ENCODE measurements at regions not wholly inside any gene's neighbourhood (a gene's known extent, or its start where the extent isn't known, plus 50 kb on each side); places are given as distances from the start of the nearest gene placed in this dataset.

GRCh38 chr18:27614951-27615844 is 430.1 kb upstream of the CHST9 start:
- no peak overlapping the region for H3K23ac ChIP-seq (ENCODE audit: insufficient read length, low read depth, low read length)
- H2BK12ac ChIP-seq (ENCODE audit: insufficient read length, low read depth, low read length) = no peak overlapping the region
- no peak overlapping the region for H2AFZ ChIP-seq (ENCODE audit: low read length)
- no peaks in the 10 kb centered on the region for H4K20me1 ChIP-seq (ENCODE audit: control insufficient read depth, insufficient read depth, insufficient read length)
- no peak overlapping the region for H4K5ac ChIP-seq (ENCODE audit: insufficient read length, low read depth, low read length)
- peak overlapping the region in 2 of 3 experiments; percentile 7 to 16; a peak in 1 of 7 replicates for H3K27ac Mint-ChIP-seq
- 0 out of 2 replicates have a peak, but pooled peaks cover 2% of the 10 kb centered on the region for H3K4me1 ChIP-seq (ENCODE audit: insufficient read depth, low read length)
- no peak overlapping the region for H3K27ac ChIP-seq (ENCODE audit: insufficient read length, low read depth, low read length)
- H3K36me3 Mint-ChIP-seq (ENCODE audit: insufficient read depth in 1 of 3, low read depth in 3 of 3) = peaks cover 0 to 5% (median 0%) of the 10 kb centered on the region in 3 experiments; a peak in 2 of 7 replicates
- no peak for TF ChIP-seq CTCF (conservative IDR thresholded peaks at IDR 0.05)
- H3K27me3 ChIP-seq (ENCODE audit: insufficient read depth, low read length) = no peaks in the 10 kb centered on the region
- H2BK120ac ChIP-seq (ENCODE audit: low read depth, low read length, poor library complexity, severe bottlenecking) = no peak overlapping the region
- H4K91ac ChIP-seq (ENCODE audit: insufficient read length, low read depth, low read length) = no peak overlapping the region
- H3K79me1 ChIP-seq (ENCODE audit: insufficient read depth, low read depth, low read length, poor library complexity, severe bottlenecking) = no peaks in the 10 kb centered on the region
- no peak overlapping the region for H2BK5ac ChIP-seq (ENCODE audit: insufficient read length, low read length)
- H2BK20ac ChIP-seq (ENCODE audit: low read depth, low read length, poor library complexity, severe bottlenecking) = no peak overlapping the region
- DNase-seq = no peak
- H3K9ac ChIP-seq (ENCODE audit: extremely low read depth, insufficient read length, low read length) = no peak overlapping the region
- no CpG with 5 or more reads among the region's 8 CpGs for WGBS (ENCODE audit: extremely low coverage, insufficient read length, low lambda C conversion rate)
- no peak overlapping the region for H4K8ac ChIP-seq (replicated peaks; ENCODE audit: insufficient read length, low read depth, low read length)
- no peak overlapping the region for H3K18ac ChIP-seq (ENCODE audit: insufficient read length, low read depth, low read length)
- no peaks in the 10 kb centered on the region for H3K9me3 Mint-ChIP-seq
- H3K4me1 Mint-ChIP-seq = peaks cover 19 to 23% of the 10 kb centered on the region in 2 experiments
- H3K23me2 ChIP-seq (ENCODE audit: insufficient read length, low read depth, low read length, poor library complexity, severe bottlenecking) = no peaks in the 10 kb centered on the region
- H3T11ph ChIP-seq (ENCODE audit: low read length) = no peak overlapping the region
- no peak overlapping the region for H3K4me2 ChIP-seq (ENCODE audit: insufficient read depth, insufficient read length, low read length)
- no peak overlapping the region for H3K14ac ChIP-seq (ENCODE audit: insufficient read depth, low read length)
- H3K9me3 ChIP-seq (ENCODE audit: control insufficient read depth, low read depth, low read length) = no peaks in the 10 kb centered on the region
- H3K4me3 Mint-ChIP-seq = no peak overlapping the region
- H2BK15ac ChIP-seq (ENCODE audit: low read depth, low read length) = no peak overlapping the region
- no peak overlapping the region for H3K56ac ChIP-seq (ENCODE audit: insufficient read length, low read depth, low read length)
- no peaks in the 10 kb centered on the region for H3K27me3 Mint-ChIP-seq (ENCODE audit: low read depth)
- no peaks in the 10 kb centered on the region for H3K79me2 ChIP-seq (ENCODE audit: insufficient read depth, low read length)
- H2AK5ac ChIP-seq (ENCODE audit: insufficient read length, low read length) = no peak overlapping the region
- H3K4ac ChIP-seq (ENCODE audit: low read depth, low read length) = no peak overlapping the region
